NT2/D1 (cell line): ENCODE measurements at regions not wholly inside any gene's neighbourhood (a gene's known extent, or its start where the extent isn't known, plus 50 kb on each side); places are given as distances from the start of the nearest gene placed in this dataset.

ENCODE experiments used
- YY1 ChIP-seq: IDR thresholded peaks from 2 replicates; pipeline ENCODE4 v1.6.1; 2011; ENCODE audit not compliant: insufficient read length, insufficient read depth
- ZNF274 ChIP-seq: IDR thresholded peaks from 2 replicates; pipeline ENCODE4 v1.6.1; 2011; ENCODE audit warnings: mild to moderate bottlenecking, low read depth, low read length

GRCh38 chr12:19645823-19646222 lies 206.5 kb downstream of the AEBP2 start:
- TF ChIP-seq ZNF274 (no peak), YY1 (no peak)
